ENCODE measurements at regions not wholly inside any gene's neighbourhood (a gene's known extent, or its start where the extent isn't known, plus 50 kb on each side); places are given as distances from the start of the nearest gene placed in this dataset.
"Not testable (repeated sequence)": the region's sequence is repeated elsewhere in the genome, so short reads cannot be mapped to it uniquely, and the experiment has no call there.

- ATAC-seq: no peak
- no peak for DNase-seq
Observed at GRCh38 chr1:235059221-235059620, 69.4 kb downstream of the TOMM20 start.

DNA sequence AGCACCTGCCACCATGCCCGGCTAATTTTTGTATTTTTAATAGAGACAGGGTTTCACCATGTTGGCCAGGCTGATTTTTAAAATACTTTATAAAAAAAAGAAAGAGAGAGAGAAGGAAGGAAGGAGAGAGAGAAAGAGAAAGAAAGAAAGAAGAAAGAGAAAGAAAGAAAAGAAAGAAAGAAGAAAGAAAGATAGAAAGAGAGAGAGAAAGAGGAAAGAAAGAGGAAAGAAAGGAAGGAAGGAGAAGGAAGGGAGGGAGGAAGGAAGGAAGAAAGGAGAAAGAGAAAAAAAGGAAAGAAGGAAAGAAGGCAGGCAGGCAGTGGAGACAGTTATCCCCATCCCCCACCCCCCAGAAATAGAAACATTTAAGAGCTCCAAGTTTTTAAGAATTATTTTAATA is 69.9 kb downstream of the TOMM20 start:
- ATAC-seq (no peak), DNase-seq (no peak)

DNA sequence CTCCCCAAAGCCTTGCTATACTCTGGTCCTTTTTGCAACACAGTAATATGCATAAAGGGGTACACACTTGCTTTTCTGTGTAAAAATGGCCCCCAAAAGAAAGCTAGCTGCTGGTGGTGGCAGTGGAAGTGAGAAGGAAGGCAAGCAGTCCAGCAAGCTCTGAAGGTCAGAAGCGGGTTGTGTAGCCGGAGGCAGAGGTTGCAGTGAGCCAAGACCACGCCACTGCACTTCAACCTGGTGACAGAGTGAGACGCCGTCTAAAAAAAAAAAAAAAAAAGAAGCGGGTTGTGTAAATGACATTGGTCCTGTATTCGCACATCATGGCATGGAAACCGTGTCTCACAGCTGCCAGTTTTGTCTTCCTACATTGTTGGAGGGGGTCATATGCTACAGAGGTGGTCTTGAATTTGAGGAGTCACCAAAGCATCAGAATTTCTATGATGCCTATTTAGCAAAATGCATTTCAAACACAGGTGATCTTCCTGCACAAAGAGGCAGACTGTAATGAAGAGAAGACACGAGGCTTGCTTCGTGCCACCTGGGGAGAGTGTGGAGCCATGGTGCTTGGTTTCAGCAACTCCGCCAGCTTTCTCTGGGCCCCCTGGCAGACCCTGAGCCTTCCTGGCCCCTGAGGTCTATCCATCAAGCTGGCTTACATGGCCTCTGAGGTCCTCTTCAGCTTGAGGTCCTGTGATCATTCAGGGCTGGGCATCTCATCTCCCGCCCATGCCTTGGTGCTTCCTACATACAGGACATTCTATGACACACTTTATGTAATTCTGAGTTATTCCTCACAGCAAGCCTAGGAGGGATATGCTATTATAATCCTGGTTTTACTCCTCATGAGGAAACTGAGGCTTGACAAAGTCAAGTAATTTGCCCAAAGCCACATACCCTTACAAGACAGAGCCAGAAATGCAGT is 71.0 kb downstream of the TOMM20 start:
- DNase-seq (no peak), ATAC-seq (no peak)

DNA sequence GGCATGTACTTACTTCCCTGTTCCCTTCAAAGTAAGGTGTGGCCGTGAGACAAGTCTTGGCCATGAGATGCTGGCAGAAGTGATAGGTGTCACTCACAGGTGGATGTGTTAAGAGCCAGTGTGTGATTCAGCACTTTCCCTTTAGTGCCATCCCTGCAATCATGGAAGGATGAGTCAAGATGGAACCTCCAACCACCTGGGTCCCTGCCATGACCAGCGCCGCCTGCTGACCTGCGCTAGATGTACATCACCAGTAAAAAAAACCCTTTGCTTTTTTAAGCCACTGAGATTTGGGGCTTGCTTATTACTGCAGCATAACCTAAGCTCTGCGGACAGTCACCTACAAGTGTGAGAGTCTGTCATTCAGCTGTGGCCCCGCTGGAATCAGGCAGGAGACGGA is 71.7 kb downstream of the TOMM20 start:
- ATAC-seq: peak; percentile 25
- DNase-seq: no peak

DNA sequence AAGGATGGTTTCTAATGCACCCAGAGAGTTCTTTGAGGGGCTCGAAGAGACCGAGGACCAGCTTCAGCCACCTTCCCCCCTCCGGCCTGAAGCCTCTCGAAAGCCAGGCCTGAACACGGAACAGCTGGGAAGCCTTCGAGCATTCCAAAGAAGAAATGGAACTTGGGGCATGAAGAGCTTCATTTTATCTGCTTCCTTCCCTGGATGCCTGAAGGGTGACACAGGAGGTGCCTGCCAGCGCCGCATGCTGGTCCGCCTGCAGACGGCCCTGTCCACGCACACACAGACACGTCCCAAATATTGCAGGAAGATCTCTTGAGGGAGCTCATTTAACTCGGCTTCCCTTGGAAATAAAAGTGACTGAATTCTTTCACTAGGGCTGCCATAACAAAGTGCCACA is 73.7 kb downstream of the TOMM20 start:
- ATAC-seq (no peak), DNase-seq (no peak)

- DNase-seq: no peak
- no peak for ATAC-seq
Observed at GRCh38 chr1:235054466-235054865, 74.2 kb downstream of the TOMM20 start.

DNA sequence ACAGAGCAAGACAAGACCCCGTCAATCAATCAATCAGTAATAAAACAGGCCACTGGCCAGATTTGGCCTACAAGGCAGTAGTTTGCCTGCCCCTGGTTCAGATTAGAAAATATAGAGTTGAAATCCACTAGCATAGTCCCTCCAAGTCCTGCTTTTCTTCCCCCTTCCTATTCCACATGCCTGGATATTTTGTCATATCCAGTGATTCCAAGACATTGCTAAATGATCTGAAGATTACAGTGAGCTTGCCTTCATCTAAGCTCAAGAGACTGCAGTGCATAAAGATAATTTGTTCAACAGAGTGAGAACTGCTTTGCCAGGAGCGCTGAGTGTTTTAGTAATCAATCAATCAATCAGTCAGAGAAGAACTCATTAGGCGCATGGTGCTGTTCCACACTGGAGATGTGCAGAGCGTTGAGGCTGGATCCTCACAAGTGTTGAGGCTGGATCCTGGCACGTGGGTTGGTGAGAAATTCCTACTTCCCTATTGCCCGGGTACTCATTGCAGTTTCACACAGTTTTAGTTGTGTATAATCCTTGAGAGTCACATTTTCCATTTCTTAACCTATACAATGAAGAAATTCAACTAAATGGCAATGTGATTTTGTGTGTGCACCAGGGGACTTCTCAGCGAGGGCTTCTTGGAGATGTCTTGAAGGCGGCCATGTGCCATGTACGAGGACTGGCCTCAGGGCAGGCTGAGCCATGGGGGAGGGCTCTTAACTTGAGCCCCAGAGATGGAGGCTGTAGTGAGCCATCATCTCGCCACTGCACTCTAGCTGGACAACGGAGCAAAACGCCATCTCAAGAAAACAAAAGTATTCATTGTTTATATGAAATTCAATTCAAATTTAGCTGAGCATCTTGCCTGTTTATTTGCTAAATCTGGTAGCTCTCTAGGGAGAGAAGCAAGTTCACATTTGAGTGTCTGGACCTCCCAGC is 76.3 kb downstream of the TOMM20 start:
- no peak for DNase-seq
- no peak for ATAC-seq

DNA sequence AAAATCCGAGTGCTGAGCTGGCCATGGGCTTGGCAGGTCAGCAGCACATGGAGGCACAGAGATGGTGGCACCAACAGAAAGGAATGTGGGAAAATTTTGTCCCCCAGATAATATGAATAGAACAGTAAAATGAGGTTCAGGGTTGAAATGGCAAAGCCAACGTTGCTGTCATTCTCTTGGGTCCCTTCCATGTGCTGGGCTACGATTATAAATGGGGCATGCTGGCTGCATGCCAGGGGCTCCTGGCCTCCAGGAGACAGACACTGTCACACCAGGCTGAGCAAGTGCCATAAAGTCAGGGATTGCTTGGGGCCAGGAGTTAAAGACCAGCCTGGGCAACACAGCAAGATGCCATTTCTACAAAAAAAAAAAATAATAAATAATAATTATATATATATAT is 77.1 kb downstream of the TOMM20 start:
- no peak for ATAC-seq
- DNase-seq: no peak

DNA sequence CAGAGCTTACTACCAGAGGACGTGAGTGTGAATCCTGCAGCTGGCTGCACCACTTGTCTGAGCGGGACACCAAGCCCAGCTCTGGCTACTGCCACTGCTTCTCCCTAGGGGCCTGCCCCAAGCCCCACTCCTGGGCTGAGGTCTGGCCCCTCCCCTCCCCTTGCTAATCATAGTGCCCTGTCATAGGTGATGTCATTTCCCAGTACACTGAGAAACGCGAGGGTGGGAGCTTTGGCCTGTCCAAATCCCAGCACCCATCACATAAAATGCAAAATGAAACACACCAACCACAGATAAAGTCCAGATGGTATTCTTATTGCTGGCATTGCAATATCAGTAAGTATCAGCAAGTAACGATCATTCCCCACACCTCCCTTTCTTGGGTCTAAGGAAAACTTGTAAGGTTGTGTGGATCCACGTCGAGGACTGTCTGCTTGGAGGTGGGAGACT is 77.7 kb downstream of the TOMM20 start:
- DNase-seq (peak; percentile 41), ATAC-seq (peak; percentile 47)

DNA sequence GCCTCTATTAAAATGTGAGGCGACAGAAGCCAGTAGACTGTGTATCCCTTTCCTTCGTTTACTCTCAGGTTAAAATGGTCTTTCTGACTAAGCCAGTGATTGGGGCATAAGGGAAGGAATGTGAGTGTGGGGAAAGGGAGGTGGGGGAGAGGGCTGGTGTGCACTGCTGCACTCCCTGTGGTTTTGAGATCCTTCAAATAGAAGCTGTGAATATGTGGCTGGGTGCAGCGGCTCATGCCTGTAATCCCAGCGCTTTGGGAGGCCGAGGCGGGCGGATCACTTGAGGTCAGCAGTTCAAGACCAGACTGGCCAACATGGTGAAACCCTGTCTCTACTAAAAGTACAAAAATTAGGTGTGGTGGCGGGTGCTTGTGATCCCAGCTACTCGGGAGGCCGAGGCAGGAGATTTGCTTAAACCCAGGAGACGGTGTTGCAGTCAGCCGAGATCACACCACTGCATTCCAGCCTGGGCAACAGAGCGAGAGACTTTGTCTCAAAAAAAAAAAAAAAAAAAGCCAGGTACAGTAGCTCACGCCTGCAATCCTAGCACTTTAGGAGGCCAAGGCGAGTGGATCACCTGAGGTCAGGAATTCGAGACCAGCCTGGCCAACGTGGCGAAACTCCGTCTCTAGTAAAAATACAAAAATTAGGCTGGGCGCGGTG is 78.8 kb downstream of the TOMM20 start:
- not testable (repeated sequence) for DNase-seq, ATAC-seq

- no peak for ATAC-seq
Observed at GRCh38 chr1:235049217-235049616, 79.4 kb downstream of the TOMM20 start.

DNA sequence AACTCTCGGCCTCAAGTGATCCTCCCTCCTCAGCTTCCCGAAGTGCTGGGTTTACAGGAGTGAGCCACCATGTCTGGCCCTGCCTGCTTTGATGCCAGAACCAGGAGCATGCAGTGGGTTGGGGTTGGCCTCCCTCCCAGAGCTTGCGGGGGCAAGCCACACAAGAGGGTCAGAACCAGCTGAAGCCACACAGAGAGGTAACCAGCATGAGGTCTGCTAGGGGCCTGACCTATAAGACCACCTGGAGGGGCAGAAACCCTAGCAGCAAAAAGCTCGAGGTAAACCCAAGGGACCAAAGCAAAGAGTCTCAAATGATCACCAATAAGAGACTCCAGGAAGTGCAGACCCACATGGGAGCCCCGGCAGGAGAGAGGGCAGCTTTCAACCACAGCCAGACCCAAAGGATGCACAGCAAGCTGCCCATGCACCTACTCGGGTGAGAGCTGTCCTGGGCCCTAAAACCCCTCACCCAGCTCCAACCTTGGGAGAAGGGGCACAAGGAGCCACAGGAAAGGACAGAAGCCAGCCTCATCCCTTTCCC is 81.2 kb downstream of the TOMM20 start:
- no peak for ATAC-seq
- no peak for DNase-seq

More at GRCh38 chr1:235049217-235049616, 79.4 kb downstream of the TOMM20 start:
- DNase-seq: no peak

DNA sequence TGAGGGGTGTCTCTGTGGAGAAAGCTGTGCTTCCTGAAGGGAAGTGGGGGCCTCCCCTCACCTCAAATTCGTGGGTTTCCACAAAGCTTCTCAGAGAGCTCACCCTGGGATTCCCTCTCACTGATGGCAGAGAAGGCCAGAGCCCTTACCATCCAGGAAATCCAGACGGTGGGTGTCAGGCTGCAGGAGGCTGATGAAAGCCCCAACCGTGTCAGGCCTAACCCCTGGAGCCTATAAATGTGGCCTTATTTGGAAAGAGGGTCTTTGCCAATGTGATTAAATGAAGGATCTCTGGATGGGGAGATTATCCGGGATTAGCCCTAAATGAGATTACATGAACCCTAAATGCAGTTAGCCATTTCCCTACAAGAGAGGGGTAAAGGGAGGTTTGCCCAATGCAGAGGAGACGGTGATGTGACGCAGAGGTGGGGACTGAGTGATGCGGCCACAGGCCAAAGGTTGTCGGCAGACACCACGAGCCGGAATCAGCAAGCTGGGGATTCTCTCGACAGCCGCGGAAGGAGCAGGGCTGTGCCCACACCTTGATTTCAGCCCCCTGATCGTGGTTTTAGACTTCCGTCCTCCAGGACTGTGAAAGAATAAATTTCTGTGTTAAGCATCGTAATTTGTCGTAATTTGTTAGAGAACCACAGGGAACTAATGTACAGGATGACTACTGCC is 82.6 kb downstream of the TOMM20 start:
- ATAC-seq (no peak), DNase-seq (no peak)

GRCh38 chr1:235045034-235045690 is 83.5 kb downstream of the TOMM20 start:
- peak; percentile 34 for ATAC-seq

DNA sequence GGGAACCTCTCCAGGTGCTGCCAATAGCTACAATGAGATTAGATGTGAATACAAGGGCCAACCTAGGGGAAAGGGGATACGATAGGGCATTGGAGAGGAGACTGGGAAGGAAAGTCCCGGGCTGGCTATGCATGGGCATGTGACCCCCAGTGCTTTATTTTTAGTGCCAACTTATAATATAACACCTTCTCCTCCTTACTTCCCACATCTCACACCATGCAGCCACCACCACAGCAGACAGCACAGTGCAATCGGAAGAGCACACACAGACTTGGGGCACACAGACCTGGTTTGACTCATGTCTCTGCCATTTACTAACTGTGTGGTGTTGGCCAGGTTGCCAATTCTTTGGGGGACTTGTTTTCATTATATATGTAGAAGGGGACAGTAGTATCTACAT is 85.4 kb downstream of the TOMM20 start:
- DNase-seq (no peak), ATAC-seq (no peak)

More at GRCh38 chr1:235045034-235045690, 83.5 kb downstream of the TOMM20 start:
- DNase-seq: no peak

DNA sequence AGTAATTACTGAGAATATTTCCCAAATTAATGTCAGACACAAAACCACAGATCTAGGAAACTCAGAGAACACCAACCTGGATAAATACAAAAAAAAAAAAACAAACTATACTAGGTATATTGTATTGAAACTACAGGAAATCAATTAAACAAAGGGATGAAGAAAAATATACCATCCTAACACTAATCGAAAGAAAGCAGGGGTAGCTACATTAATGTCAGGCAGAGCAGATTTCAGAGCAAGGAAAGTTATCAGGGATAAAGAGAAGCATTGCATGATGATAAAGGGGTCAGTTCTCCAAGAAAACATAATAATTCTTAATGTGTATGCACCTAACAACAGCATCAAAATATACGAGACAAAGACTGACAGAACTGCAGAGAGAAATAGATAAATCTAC is 89.9 kb downstream of the TOMM20 start:
- no peak for DNase-seq
- ATAC-seq: no peak

- no peak for DNase-seq
- ATAC-seq: no peak
Observed at GRCh38 chr1:235035928-235036327, 92.7 kb downstream of the TOMM20 start.

GRCh38 chr1:235030919-235031596 is 97.6 kb downstream of the TOMM20 start:
- peak; percentile 1 for DNase-seq

DNA sequence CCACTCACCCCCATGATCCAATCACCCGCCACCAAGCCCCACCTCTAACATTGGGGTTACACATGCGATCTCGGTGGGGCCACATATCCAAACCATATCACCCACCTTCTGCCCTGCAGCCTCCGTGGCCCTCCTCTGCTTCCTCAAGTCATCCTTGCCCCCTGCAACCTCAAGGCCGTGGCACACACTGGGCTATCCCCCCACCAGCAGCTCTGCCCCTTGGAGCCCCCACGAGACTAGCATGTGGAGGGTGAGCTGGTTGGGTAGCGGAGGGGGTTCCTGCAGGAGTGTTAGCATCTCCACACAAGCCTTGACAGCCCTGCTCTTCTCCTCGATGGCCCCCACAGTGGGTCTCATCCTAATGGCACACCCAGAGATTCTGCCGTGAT is 100.8 kb downstream of the TOMM20 start:
- ATAC-seq (no peak), DNase-seq (peak; percentile 1)

More at GRCh38 chr1:235030919-235031596, 97.6 kb downstream of the TOMM20 start:
- ATAC-seq: no peak
